T47D (cell line): ENCODE measurements at regions not wholly inside any gene's neighbourhood (a gene's known extent, or its start where the extent isn't known, plus 50 kb on each side); places are given as distances from the start of the nearest gene placed in this dataset.
"Not testable (repeated sequence)": the region's sequence is repeated elsewhere in the genome, so short reads cannot be mapped to it uniquely, and the experiment has no call there.

ENCODE experiments used
- DNase-seq, 2 experiments: peaks; one replicate each; pipeline versions ENCODE4 v3.0.0 to v3.0.0-alpha.2; 2011 to 2012; ENCODE audit warnings: low read depth in 1 of 2, low spot score in 1 of 2
- JUND ChIP-seq: IDR thresholded peaks from 2 replicates; pipeline ENCODE4 v1.6.1; 2012; ENCODE audit warnings: low read depth
- in situ Hi-C: cut with HindIII; loops from 2 replicates; pipeline ENCODE4 v1.10.0; 2016; ENCODE audit warnings: low sequenced_read_pairs, low pct_unique_long_range_greater_than_20kb

DNA sequence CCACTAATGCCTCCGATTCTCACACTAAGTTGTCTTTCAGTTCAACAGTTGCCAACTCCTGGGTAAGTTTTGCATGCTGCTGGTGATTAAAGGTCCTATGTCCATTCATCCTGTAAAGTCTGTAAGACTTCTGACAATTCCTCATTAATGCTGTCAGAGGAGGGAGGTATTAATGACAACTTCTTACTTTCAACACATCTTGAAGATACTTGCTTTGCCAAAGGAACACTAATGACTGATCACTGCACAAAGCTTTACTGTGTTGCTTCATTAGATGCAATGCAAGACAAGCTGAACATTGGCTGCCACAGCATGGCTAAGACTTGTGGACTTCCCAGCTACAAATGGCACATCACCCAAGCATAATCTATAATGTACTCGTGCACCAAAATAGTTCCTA lies 114.6 kb upstream of the PRDX6 start:
- in situ Hi-C loops = no loop called here
- TF ChIP-seq JUND = no peak
- no peak for DNase-seq

- in situ Hi-C loops = no loop called here
- no peak for DNase-seq
- TF ChIP-seq JUND = no peak
These were observed 112.3 kb upstream of the PRDX6 start for GRCh38 chr1:173364827-173365226.

- in situ Hi-C loops = no loop called here
- no peak for DNase-seq
- no peak for TF ChIP-seq JUND
These were observed 111.8 kb upstream of the PRDX6 start for GRCh38 chr1:173365341-173365740.

- in situ Hi-C loops = no loop called here
- DNase-seq = no peak
- TF ChIP-seq JUND = no peak
These were observed 110.0 kb upstream of the PRDX6 start for GRCh38 chr1:173367136-173367535.

DNA sequence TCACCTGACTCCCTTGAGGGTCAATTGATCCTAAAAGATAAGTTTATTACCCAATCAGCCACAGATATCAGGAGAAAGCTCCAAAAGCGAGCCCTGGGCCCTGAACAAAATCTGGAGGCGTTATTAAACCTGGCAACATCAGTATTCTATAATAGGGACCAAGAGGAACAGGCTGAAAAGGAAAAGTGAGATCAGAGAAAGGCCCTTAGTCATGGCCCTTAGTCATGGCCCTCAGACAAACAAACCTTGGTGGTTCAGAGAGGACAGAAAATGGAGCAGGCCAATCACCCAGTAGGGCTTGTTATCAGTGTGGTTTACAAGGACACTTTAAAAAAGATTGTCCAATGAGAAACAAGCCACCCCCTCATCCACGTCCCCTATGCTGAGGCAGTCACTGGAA lies 106.5 kb upstream of the PRDX6 start:
- in situ Hi-C loops, DNase-seq: not testable (repeated sequence)

GRCh38 chr1:173376065-173376464 lies 101.1 kb upstream of the PRDX6 start:
- DNase-seq, in situ Hi-C loops: not testable (repeated sequence)

GRCh38 chr1:173377266-173377665 lies 99.9 kb upstream of the PRDX6 start:
- TF ChIP-seq JUND = no peak
- in situ Hi-C loops = no loop called here
- DNase-seq = no peak

DNA sequence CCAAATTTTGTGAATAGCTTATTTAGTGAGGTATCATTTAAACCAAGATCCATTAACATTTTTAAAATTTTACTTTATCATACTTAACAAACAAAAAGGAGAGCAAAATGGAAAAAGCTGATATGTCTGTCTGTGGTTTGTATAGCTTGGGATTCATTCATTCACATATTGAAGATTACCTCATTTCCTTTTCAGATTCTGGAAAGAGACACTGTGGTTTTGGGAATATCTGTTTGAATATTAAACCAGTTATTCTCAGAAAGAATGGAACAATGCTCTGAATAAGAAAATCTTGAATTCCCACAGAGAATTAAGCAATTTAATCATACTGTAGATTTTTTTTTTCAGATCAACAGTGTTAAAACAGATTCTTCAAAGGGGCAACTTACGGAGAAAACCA lies 93.8 kb upstream of the PRDX6 start:
- in situ Hi-C loops = no loop called here
- no peak for TF ChIP-seq JUND

GRCh38 chr1:173388352-173388751 lies 88.8 kb upstream of the PRDX6 start:
- in situ Hi-C loops = no loop called here
- no peak for TF ChIP-seq JUND
- DNase-seq = no peak

More for the DNA sequence above, 93.8 kb upstream of the PRDX6 start:
- no peak for DNase-seq

DNA sequence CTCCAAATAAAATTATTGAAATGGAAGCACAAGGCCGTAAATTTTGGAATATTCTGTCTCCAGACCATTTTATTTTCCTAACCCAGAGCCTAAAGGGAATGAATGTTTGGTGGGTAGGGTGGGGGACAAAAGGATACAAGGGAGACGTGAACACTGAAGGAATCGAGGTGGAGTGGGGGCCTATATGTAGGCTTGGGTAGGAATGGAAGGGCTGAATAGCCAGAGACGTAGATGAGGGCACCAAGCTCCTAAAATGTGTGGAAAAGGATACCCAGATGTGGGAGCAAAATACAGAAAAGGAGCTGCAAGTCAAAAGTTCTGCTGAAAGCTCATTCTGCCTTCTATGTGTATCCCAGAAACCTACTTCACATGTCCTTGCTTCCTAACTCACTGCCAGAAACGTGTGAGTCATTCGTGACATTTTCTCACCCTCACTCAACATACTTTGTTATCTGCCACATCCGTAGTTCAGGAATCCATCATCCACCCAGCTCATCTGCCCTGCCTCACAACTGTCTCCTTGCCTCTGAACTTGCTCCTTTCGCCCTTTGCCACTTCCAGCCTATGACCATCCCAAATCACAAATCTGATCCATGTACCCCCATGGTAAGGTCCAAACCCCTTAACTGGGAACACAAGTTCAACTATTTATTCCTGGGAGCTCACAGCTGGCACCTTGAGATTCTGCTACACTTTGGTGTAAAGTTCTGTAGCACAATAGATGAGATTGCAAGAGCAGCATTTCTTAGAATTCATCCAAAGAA lies 84.1 kb upstream of the PRDX6 start:
- DNase-seq = no peak
- TF ChIP-seq JUND = no peak
- in situ Hi-C loops = no loop called here

- no peak for DNase-seq
- TF ChIP-seq JUND = no peak
- in situ Hi-C loops = no loop called here
These were observed 83.5 kb upstream of the PRDX6 start for GRCh38 chr1:173393659-173394000.

GRCh38 chr1:173394813-173395212 lies 82.3 kb upstream of the PRDX6 start:
- in situ Hi-C loops, DNase-seq: not testable (repeated sequence)

DNA sequence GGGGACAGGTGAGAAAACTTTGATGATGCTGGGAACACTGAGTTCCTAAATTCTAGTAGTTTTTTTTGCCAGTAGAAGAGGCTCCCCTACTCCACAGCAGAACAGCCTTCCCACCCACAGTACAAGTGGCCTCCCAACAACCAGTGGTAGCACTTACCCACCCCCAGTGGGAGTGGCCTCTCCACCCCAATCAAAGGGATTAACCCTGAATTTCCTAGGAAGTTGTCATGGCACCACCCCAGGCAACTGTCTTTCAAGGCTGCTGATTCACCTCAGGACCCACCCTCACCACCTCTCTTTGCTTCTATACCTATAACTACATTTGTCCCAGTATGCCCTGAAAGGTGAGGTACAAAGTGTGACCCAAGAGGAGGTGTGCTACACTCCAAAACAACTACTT lies 81.4 kb upstream of the PRDX6 start:
- in situ Hi-C loops = no loop called here
- TF ChIP-seq JUND = no peak
- no peak for DNase-seq

GRCh38 chr1:173400387-173400995 lies 76.6 kb upstream of the PRDX6 start:
- no peak for TF ChIP-seq JUND
- DNase-seq = no peak
- in situ Hi-C loops = no loop called here
